ENCODE measurements at regions not wholly inside any gene's neighbourhood (a gene's known extent, or its start where the extent isn't known, plus 50 kb on each side); places are given as distances from the start of the nearest gene placed in this dataset.

DNA sequence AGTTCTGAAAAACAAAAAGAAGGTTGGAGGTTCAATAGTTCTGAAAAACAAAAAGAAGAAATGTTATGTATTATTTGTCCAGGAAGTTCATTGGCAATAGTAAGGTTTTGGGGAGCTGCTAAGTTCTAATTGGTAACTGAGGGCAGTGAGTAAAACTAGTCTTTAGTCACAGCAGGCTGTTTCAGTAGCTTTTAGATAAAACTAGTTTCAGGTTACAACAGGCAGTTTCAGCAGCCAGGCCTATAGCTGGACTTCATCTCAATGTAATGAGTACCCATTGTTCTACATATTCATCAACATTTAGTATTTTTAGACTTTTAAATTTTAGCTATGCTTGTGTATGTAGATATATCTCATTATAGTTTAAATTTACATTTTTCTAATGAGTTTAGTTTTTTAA lies 639.3 kb downstream of the TOX3 start:
- TF ChIP-seq EZH2phosphoT487 (IDR thresholded peaks at IDR 0.05; ENCODE audit: borderline replicate concordance, low read depth, low read length): no peak
- TF ChIP-seq, protein P1, sequence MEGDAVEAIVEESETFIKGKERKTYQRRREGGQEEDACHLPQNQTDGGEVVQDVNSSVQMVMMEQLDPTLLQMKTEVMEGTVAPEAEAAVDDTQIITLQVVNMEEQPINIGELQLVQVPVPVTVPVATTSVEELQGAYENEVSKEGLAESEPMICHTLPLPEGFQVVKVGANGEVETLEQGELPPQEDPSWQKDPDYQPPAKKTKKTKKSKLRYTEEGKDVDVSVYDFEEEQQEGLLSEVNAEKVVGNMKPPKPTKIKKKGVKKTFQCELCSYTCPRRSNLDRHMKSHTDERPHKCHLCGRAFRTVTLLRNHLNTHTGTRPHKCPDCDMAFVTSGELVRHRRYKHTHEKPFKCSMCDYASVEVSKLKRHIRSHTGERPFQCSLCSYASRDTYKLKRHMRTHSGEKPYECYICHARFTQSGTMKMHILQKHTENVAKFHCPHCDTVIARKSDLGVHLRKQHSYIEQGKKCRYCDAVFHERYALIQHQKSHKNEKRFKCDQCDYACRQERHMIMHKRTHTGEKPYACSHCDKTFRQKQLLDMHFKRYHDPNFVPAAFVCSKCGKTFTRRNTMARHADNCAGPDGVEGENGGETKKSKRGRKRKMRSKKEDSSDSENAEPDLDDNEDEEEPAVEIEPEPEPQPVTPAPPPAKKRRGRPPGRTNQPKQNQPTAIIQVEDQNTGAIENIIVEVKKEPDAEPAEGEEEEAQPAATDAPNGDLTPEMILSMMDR (conservative IDR thresholded peaks at IDR 0.05; ENCODE audit: low read length): no peak

All from OCI-LY7 (cell line).